ENCODE measurements at regions not wholly inside any gene's neighbourhood (a gene's known extent, or its start where the extent isn't known, plus 50 kb on each side); places are given as distances from the start of the nearest gene placed in this dataset.

- no peak for TF ChIP-seq CTCF (tag by site-specific recombination; IDR thresholded peaks at IDR 0.05)
- TF ChIP-seq REST (tag by site-specific recombination; IDR thresholded peaks at IDR 0.05), result no peak
- TF ChIP-seq ZNF274 (IDR thresholded peaks at IDR 0.05; ENCODE audit: low read length), result no peak
- TF ChIP-seq ZNF274 (tag by site-specific recombination; IDR thresholded peaks at IDR 0.05; ENCODE audit: borderline replicate concordance), result no peak
- no peak for TF ChIP-seq PRDM10 (tag by site-specific recombination; IDR thresholded peaks at IDR 0.05)
- no peak for TF ChIP-seq ZNF214 (tag by site-specific recombination; IDR thresholded peaks at IDR 0.05; ENCODE audit: borderline replicate concordance)
Observed at GRCh38 chr2:145820651-145821050, 1300.7 kb upstream of the ZEB2 start.

All from HEK293 (cell line).